22Rv1 (cell line): ENCODE measurements at regions not wholly inside any gene's neighbourhood (a gene's known extent, or its start where the extent isn't known, plus 50 kb on each side); places are given as distances from the start of the nearest gene placed in this dataset.

Experiments
- H3K27ac ChIP-seq: fragments of 450-650 bp; 2 replicates; pipeline ENCODE4 v1.5.1; 2017
- CTCF ChIP-seq: fragments of 450-650 bp; IDR thresholded peaks from 2 replicates; pipeline ENCODE4 v1.5.1; 2017; ENCODE audit warnings: mild to moderate bottlenecking
- ZFX ChIP-seq: fragments of 450-650 bp; IDR thresholded peaks from 2 replicates; pipeline ENCODE4 v1.6.1; 2017; ENCODE audit warnings: antibody characterized with exemption, borderline replicate concordance

GRCh38 chr2:129866391-129866790 is 113.1 kb upstream of the RAB6C start:
- H3K27ac ChIP-seq, result no peak overlapping the region
- no peak for TF ChIP-seq ZFX
- no peak for TF ChIP-seq CTCF

- no peak overlapping the region for H3K27ac ChIP-seq
- TF ChIP-seq ZFX (no peak), CTCF (no peak)
Measured at GRCh38 chr2:129868151-129868550, 111.3 kb upstream of the RAB6C start.

GRCh38 chr2:129870685-129871241 is 108.7 kb upstream of the RAB6C start:
- no peak overlapping the region for H3K27ac ChIP-seq
- no peak for TF ChIP-seq ZFX
- TF ChIP-seq CTCF, result no peak

- H3K27ac ChIP-seq, result no peak overlapping the region
- TF ChIP-seq CTCF, result no peak
- TF ChIP-seq ZFX, result no peak
Measured at GRCh38 chr2:129872446-129872845, 107.0 kb upstream of the RAB6C start.

- no peak for TF ChIP-seq CTCF
- no peak for TF ChIP-seq ZFX
- H3K27ac ChIP-seq, result no peak overlapping the region
Measured at GRCh38 chr2:129876541-129876940, 102.9 kb upstream of the RAB6C start.

- no peak overlapping the region for H3K27ac ChIP-seq
- TF ChIP-seq ZFX, result no peak
- TF ChIP-seq CTCF, result no peak
Measured at GRCh38 chr2:129877289-129877741, 102.2 kb upstream of the RAB6C start.

- no peak overlapping the region for H3K27ac ChIP-seq
- TF ChIP-seq CTCF (no peak), ZFX (no peak)
Measured at GRCh38 chr2:129877795-129878775, 101.4 kb upstream of the RAB6C start.
